Stimulated activated CD4-positive, alpha-beta T cell treated with anti-CD3 and anti-CD28 coated beads, TNF-alpha, amount 100 ng/mL, for 1 hour (primary cell): ENCODE measurements at regions not wholly inside any gene's neighbourhood (a gene's known extent, or its start where the extent isn't known, plus 50 kb on each side); places are given as distances from the start of the nearest gene placed in this dataset.

Experiments used
- DNase-seq, 3 donors: peaks; one replicate each; pipeline ENCODE4 v3.0.0-alpha.2; 2020; ENCODE audit warnings: low read depth in 3 of 3, low spot score in 1 of 3

DNA sequence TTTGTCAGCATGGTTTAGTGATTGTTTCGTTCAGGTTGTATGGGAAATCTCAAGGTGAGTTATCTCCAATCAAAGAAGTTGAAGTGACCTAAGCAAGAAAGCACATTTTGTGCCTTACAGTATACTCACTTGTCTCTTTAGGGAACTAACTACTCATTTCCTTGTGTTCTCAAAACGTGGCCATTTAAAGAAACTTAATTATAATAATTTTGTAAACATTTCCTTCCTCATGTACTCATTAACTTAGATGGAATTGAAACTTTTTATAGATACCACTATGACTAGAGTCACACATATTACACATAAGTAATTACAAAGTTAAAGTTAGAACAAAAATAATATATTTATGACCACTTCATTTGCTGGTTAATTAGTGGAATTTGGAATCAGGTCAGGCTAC is 552.6 kb downstream of the MRPL39 start:
- no peak for DNase-seq

DNA sequence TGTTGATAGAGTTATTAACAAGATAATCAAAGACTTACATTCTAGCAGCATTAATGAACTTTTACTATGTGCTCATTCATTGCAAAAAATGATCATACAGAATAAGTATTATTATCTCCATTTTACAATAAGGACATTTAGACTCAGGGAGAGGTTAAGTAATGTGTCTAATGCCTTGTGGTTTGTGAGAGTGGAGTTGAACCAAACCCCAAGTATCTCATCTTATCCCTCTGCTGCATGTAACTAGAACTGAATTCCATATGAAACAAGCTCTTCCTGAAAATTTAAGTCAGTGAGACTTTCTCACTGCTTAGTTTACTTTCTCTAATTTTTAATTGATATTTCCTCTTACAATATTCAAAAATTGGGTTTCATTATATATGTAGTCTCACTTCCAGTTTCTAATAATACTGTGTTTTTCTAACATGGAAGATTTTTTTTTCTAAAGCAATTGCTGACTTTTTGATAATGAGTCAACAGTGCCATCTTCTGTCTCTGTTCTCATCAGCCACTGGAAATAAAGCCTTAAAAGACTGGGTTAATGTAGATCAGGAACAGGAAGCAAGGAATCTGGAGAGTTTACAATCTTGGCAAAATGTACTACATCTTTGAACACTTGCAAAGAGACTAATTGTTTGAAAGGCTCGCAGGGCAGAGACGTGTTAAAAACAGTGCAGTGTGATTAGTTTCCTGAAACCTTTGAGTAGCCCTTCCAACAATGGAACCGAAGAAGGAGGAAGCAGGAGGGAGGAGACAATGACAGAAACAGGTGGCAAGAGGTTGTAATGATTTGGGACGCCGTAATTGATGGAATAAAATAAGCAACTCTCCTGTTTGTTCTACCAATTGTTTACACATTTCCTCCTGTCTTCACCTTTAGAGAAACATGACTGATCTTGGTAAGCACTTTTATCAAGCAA is 567.6 kb downstream of the MRPL39 start:
- DNase-seq: no peak

DNA sequence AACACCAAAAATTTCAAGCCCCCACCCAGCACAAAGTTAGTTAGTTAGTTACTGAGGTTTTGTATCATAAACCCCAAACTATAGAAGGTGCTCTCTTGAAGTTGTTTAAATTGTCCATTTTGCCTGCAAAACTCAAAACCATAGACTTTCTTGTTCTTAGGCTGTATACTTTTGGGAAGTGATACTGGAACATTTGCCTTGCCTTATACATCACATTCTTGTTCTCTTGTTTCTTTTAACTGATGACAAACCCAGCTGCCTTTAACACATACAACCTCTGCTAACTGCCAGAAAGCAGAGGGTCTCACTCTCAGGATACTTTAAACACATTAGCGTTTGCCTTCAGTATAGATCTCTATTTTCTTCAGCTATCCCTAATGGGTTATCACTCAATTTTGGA is 570.5 kb downstream of the MRPL39 start:
- no peak for DNase-seq

DNA sequence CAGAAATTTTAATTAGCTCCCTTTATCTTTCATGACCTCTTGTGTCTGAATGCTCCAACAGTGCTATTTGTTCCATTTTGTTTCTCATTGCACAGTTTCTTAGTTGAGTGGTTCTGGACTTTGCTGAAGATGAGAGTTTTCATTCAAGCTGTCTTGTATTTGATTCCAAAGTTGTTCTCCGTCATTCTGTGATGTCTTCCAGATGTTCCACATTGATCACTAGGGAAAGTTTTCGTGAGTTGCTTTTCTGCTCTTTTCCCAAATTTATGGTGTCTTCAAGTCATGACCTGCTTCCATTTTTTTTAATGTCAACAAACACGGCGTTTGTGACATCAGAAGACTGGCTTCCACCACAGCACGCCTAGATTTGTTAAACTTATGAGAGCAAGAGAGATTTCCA is 575.5 kb downstream of the MRPL39 start:
- no peak for DNase-seq

DNA sequence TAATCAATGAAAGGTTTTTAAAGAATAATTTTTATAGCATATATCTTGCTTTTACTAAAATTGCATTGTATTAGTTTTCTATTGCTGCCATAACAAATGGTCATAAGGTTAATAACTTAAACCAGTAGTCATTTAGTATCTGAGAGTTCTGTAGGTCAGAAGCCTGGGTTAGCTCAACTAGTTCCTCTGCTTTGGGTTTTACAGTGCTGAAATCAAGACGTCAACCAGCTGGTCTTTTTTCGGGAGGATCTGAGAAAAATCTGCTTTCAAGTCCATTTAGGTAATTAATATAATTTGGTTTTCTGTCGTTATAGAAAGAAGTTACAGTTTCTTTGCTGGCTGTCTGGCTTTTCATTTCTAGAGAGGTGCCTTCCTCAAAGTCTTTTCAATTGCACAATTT is 577.7 kb downstream of the MRPL39 start:
- no peak for DNase-seq

- no peak for DNase-seq
These were observed 581.7 kb downstream of the MRPL39 start for GRCh38 chr21:25025596-25025995.

- no peak for DNase-seq
These were observed 582.6 kb downstream of the MRPL39 start for GRCh38 chr21:25024639-25025038.

DNA sequence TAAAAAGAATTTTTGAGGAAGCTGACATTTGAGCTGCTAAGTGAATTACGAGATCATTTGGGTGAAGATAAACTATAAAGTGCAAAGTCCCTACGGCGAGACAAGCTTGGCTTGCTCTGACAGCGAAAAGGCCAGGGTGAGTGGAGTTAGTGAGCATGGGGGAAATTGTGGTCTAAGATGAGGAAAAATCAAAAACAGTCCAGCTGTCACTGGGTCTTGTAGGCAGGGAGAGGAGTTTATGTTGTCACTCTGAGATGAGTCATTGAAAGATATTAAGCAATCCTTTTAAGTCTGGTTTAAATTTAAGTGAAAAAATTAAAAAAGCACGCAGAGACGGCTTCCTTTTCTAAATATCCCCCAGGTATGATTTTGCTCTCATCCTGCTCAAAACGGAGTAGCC is 601.9 kb downstream of the MRPL39 start:
- no peak for DNase-seq

DNA sequence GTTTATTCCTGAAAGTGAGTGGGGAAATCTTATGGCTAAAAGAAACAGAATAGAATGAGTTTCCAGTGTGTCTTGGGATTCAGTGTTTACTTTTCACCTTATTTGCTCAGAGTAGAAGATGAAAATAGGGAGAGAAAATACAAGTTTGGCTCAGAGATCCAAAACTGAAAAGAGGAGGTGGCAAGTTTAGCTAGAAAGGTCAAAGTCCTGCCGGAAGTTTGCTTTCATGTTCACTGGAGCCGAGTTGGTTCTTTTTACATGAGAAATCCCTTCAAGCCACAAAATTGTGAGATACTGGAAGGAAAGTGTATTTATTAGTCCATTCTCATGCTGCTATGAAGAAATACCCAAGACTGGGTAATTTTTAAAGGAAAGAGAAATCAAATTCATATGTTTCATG is 604.6 kb downstream of the MRPL39 start:
- DNase-seq: no peak

GRCh38 chr21:24995216-24995615 is 612.1 kb downstream of the MRPL39 start:
- no peak for DNase-seq

- no peak for DNase-seq
These were observed 612.6 kb downstream of the MRPL39 start for GRCh38 chr21:24994717-24995116.

DNA sequence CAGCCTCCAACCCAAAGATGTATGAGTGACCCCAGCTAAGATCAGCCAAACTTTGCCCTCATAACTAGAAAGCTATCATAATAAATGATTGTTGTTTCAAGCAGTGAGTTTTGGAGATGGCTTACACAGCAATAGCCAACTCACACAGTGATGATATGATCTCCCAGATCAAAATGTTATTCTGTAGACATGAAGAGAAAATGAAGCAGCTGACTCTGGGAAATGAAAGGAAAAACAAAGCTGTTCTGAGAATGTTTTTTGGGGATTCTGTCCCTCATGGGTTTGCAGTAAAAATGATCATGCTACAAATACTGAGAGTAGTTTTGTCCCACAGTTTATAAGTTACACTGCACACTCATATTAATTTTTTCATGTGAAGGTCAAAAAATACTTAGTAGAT is 617.8 kb downstream of the MRPL39 start:
- DNase-seq: no peak

DNA sequence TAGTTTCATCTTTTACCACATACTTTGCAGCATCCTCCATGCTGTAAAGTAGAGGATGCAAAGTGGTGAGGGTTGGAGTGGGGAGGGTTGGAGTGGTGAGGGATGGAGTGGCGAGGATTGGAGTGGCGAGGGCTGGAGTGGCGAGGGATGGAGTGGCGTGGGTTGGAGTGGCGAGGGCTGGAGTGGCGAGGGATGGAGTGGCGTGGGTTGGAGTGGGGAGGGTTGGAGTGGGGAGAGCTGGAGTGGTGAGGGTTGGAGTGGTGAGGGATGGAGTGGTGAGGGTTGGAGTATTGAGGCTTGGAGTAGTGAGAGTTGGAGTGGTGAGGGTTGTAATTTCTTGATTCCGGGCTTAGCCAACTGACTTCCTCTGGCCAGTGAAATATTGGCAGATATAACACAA is 618.3 kb downstream of the MRPL39 start:
- no peak for DNase-seq

GRCh38 chr21:24976238-24976637 is 631.0 kb downstream of the MRPL39 start:
- DNase-seq: no peak

DNA sequence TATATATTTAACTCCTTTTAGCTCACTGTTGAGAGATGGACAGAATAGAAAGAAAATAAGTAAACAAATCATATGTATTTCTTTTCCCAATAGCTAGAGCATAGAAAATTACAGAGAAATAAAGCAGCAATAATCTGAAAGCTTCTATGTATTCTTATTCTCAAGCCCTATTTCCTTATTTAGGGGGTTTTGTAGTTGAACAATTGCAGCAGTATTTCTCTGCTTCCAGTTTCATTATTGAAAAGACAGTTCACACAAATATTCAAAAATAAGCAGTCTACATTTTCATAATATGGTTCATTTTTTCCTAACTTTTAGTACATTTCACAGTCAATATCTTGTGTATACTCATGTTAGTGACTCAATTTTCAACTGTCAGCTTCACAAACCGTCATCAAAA is 638.2 kb downstream of the MRPL39 start:
- no peak for DNase-seq

DNA sequence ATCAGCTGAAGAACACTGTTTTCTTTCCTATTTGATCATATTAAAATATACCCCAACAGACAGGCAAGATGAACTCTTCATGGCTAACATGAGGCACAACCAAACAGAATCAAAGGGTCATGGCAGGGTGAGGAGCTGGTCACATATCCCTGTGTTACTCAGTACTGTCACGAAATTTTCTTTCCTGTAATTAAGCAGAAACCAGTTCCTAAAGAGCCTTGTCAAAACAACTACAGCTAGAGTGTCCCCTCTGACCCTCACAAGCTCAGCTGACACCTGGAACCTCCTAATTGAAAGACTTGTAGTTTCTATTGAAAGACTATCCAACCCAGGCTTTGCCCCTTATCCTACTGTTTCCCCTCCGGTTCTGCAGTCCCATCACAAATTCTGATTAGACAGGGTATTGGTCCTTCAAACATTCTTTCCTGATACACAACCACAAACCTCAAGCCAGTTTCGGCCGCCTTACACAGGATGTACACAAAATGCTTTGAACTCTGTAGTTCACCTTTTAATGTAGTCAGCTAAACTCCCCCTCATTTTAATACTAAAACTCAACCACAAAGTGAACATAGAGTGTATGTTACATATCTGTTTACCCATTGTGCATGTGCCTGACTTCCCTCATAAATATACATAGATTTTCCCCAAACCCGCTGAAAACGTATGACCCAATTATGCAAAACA is 651.9 kb downstream of the MRPL39 start:
- DNase-seq: no peak

DNA sequence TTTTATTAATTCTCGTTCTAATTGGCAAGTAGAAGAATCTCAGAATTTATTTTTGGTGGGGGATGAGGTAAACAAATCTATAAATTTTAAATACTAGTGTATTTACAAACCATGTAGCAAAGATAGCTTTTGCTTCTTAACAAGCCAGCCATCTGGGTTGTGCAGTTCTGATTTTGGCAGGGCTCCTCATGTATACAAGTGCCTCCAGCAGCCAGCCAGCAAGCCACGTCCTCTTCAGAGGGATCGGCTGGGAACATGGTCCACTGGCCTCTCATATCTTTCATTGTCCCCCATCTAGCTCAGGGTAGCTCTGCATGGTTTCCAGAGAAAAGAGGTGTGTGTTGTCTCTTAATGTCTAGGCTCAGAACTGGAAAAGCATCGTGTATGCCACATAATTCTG is 659.1 kb downstream of the MRPL39 start:
- no peak for DNase-seq

DNA sequence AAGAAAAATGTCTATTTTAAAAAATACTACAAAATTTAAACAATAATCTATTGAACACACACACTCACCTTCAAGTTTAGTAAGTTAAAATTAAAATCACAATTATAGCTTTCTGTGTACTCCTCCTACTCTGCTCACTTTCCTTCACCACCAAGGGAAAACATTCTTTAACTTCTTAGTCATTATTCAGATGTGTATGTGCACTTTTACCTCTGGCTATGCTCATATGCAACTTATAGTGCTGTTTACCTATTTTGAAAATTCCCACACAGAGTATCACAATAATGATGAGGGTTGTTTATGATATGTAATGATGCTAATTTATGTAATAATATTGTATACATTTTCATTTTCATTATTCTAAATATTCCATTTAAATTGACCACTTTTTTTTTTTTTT is 661.4 kb downstream of the MRPL39 start:
- DNase-seq: no peak

DNA sequence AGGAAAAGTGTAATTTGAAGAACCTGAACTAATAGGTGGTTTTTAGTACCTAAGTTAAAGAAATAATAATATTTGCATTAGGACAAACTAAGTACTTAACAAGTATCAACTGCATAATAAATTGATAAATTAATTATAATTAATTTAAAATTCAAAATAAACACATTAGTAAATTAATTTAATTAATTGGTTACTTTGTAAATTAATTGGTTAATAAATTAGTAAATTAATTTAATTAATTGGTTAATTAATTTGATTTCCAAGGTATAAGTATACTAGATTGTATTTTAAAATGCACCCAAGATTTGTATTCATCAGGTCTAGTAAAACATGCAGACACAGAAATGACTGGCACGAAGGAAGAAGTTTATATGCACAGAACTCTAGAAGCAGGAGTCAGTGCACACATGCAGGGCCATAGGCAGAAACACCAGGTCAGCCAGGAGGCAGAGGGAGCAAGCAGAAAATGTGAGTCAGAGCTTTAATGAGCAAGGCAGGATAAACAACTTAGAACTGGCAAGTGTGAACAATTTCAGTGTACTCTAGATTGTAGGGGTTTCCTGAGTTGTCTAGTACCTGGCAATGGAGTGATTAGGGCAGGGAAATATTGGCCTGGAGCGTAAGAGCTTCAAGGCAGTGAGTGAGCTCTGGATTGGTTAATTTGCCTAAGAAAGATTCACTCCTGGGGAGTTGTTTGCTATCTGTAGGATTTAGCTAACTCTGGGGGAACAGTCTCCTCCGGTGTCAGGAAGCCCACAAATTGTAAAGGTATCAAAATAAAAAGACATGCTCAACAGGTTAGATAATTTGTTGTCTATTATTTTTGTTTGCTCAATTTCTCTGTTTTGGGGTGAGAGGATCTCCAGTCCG is 665.7 kb downstream of the MRPL39 start:
- DNase-seq: no peak

DNA sequence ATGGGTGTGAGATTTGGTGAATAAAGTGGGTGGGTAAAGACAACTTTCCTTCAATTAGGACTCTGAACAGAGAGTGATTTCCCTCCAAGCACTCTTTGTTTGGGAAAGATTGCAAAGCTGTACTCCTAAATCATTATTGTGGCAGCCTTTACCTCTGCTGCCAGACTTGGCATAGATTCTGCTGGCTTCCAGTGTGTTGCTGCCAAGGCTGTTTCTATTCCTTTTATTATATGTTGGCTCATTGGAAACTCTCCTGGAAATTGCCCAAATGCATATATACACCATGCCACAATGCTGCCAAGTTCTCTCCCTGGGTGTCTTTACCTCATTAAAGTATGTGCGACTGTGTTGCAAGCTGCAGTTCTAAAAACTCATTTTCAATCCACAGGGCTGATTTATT is 668.0 kb downstream of the MRPL39 start:
- no peak for DNase-seq

DNA sequence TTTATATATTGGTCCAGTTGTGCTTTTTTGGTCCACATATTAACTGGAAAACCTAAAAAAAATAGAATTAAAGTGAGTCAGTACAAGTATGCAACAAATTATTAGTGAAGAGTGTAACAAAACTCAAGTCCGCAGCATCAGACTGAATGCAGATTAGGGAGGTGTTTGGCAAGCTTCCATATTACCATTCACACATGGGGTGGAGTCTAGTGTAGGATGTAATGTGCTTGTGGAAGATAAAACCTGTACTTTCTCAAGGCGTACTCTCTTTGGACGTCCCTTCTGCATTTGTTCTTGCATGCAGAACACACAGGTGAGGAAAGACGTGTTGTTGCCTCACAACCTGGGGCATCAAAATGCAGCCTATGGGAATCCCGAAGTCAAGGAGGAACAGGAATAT is 668.7 kb downstream of the MRPL39 start:
- no peak for DNase-seq

GRCh38 chr21:24935991-24936390 is 671.3 kb downstream of the MRPL39 start:
- DNase-seq: no peak
